ENCODE measurements at regions not wholly inside any gene's neighbourhood (a gene's known extent, or its start where the extent isn't known, plus 50 kb on each side); places are given as distances from the start of the nearest gene placed in this dataset.

GRCh38 chr15:88401996-88402656 lies 65.1 kb downstream of the MRPL46 start:
- no peak for TF ChIP-seq CTCF (IDR thresholded peaks at IDR 0.05)
- TF ChIP-seq POLR2A (IDR thresholded peaks at IDR 0.05; ENCODE audit: low read depth) = no peak

All from esophagus muscularis mucosa (tissue), 3 donors.